K562 (cell line): ENCODE measurements at regions not wholly inside any gene's neighbourhood (a gene's known extent, or its start where the extent isn't known, plus 50 kb on each side); places are given as distances from the start of the nearest gene placed in this dataset.

Experiments
- ATAC-seq: fragments of 200-7000 bp; cut with Tn5 transposase; 3 replicates; pipeline ENCODE4 v1.9.1; 2020; ENCODE audit warnings: moderate library complexity
- BruUV-seq: library from RNA; stranded (reverse); fragments of 400-500 nt; replicated peaks from 2 replicates; lab custom pipeline; 2021; lab: Mats Ljungman, UMichigan
- CTCF ChIA-PET: fragments of 300-600 bp; formaldehyde crosslinking; extraction: SDS; loops from one replicate; lab custom pipeline; 2021; ENCODE audit warnings: low intra/inter-chr PET ratio; lab: Yijun Ruan, JAX
- POLR2A ChIA-PET: fragments of 300-600, 350-650 bp; sonication (Branson Sonifier 250); formaldehyde crosslinking; extraction: SDS; loops from one replicate; lab custom pipeline; 2021; ENCODE audit warnings: antibody characterized with exemption, inconsistent platforms; lab: Yijun Ruan, JAX
- DNase-seq, 4 experiments: peaks; one replicate each; pipeline versions ENCODE4 v3.0.0 to v3.0.0-alpha.2; 2011 to 2018; ENCODE audit warnings: low spot score in 3 of 4, mixed read lengths in 3 of 4; ENCODE audit errors: extremely low read depth in 1 of 4
- FAIRE-seq: peaks from 2 replicates; lab custom pipeline; 2011; peaks lifted over from hg19 to GRCh38; lab: Jason Lieb, UNC
- H2AFZ ChIP-seq: 2 replicates; pipeline ENCODE4 v1.6.0; 2011; ENCODE audit warnings: low read depth, low read length, control low read depth, inconsistent platforms
- H3K27ac ChIP-seq: fragments of 200-600 bp; 3 replicates; pipeline ENCODE4 v1.8.0; 2011; ENCODE audit warnings: low read depth, mild to moderate bottlenecking, control low read depth, inconsistent platforms, low read length, moderate library complexity, mixed read lengths; ENCODE audit errors: extremely low read depth
- H3K27me3 ChIP-seq, 2 experiments: fragments of 300-600 bp in 1 of 2; 2 replicates in 1 of 2; 3 replicates in 1 of 2; pipeline versions ENCODE4 v1.6.0 to v1.8.0; 2011; ENCODE audit warnings: inconsistent platforms in 2 of 2, low read length in 2 of 2, mild to moderate bottlenecking in 1 of 2, mixed read lengths in 1 of 2, moderate library complexity in 1 of 2; ENCODE audit not compliant: control insufficient read depth in 2 of 2, insufficient read depth in 2 of 2
- H3K36me3 ChIP-seq: fragments of 300-600 bp; 3 replicates; pipeline ENCODE4 v1.8.0; 2011; ENCODE audit warnings: mild to moderate bottlenecking, low read length, inconsistent platforms; ENCODE audit not compliant: control insufficient read depth, insufficient read depth
- H3K4me1 ChIP-seq, 2 experiments: fragments of 200-600 bp in 1 of 2; replicated peaks in 1 of 2; 2 replicates in 1 of 2; 3 replicates in 1 of 2; pipeline versions ENCODE4 v1.5.1 to v1.8.0; 2011; ENCODE audit warnings: inconsistent platforms in 2 of 2, low read length in 2 of 2, mild to moderate bottlenecking in 1 of 2, mixed read lengths in 1 of 2, moderate library complexity in 1 of 2; ENCODE audit not compliant: control insufficient read depth in 2 of 2, insufficient read depth in 2 of 2
- H3K4me2 ChIP-seq: 2 replicates; pipeline ENCODE4 v1.6.1; 2011; ENCODE audit warnings: low read length, control low read depth, inconsistent platforms, mixed read lengths; ENCODE audit not compliant: insufficient read depth
- H3K4me3 ChIP-seq: fragments of 200-600 bp; sonication (generic), shearing (Covaris generic); 2 replicates; pipeline ENCODE4 v1.5.1; 2016; ENCODE audit warnings: control low read depth, inconsistent platforms
- H3K79me2 ChIP-seq: fragments of 200-600 bp; 3 replicates; pipeline ENCODE4 v1.8.0; 2011; ENCODE audit warnings: low read length, inconsistent platforms; ENCODE audit not compliant: control insufficient read depth, insufficient read depth
- H3K9ac ChIP-seq, 2 experiments: 2 replicates each; pipeline versions ENCODE4 v1.6.0 to v1.6.1; 2011; ENCODE audit warnings: low read depth in 2 of 2, low read length in 2 of 2, control low read depth in 1 of 2, inconsistent platforms in 1 of 2, mild to moderate bottlenecking in 1 of 2, mixed read lengths in 1 of 2; ENCODE audit not compliant: insufficient read depth in 1 of 2
- H3K9me1 ChIP-seq: one replicate; pipeline ENCODE4 v1.6.0; 2011; ENCODE audit warnings: inconsistent platforms, mild to moderate bottlenecking, low read length, moderate library complexity; ENCODE audit not compliant: control insufficient read depth, insufficient read depth
- H3K9me3 ChIP-seq: replicated peaks from 2 replicates; pipeline ENCODE4 v1.5.1; 2011; ENCODE audit warnings: low read depth, low read length, inconsistent platforms; ENCODE audit not compliant: control insufficient read depth, insufficient read depth
- H4K20me1 ChIP-seq: replicated peaks from 2 replicates; pipeline ENCODE4 v1.6.1; 2011; ENCODE audit warnings: low read length, inconsistent platforms, mixed read lengths; ENCODE audit not compliant: control insufficient read depth, insufficient read depth
- C11orf30 ChIP-seq: fragments of 450-650 bp; IDR thresholded peaks from 2 replicates; pipeline ENCODE4 v1.6.1; 2016; ENCODE audit warnings: low read depth, mild to moderate bottlenecking
- HDAC8 ChIP-seq: fragments of 450-650 bp; IDR thresholded peaks from 2 replicates; pipeline ENCODE4 v1.6.1; 2016; ENCODE audit warnings: mild to moderate bottlenecking, missing genetic modification characterization, moderate library complexity, missing compliant biosample characterization
- MEF2D ChIP-seq: conservative IDR thresholded peaks from 2 replicates; pipeline ENCODE4 v1.6.1; 2016; ENCODE audit warnings: low read depth, missing genetic modification characterization, missing compliant biosample characterization
- NCOA2 ChIP-seq, 2 experiments: fragments of 450-650 bp; IDR thresholded peaks; 2 replicates each; pipeline ENCODE4 v1.6.1; 2018; ENCODE audit warnings: mild to moderate bottlenecking in 2 of 2, moderate library complexity in 1 of 2; ENCODE audit not compliant: partially characterized antibody in 2 of 2
- NR3C1 ChIP-seq: sonication (generic); formaldehyde crosslinking; IDR thresholded peaks from 2 replicates; pipeline ENCODE4 v1.8.1; 2022; ENCODE audit warnings: missing genetic modification reagents
- RBM25 ChIP-seq: fragments of 200-400 bp; formaldehyde crosslinking; IDR thresholded peaks from 2 replicates; pipeline ENCODE4 v1.6.1; 2018; ENCODE audit warnings: low read length, low read depth, moderate library complexity; ENCODE audit not compliant: severe bottlenecking
- TOE1 ChIP-seq, 2 experiments: fragments of 450-650 bp in 1 of 2; sonication (generic) in 1 of 2; formaldehyde crosslinking in 1 of 2; IDR thresholded peaks; 2 replicates each; pipeline versions ENCODE4 v1.7.1 to v1.8.0; 2016 to 2022; ENCODE audit warnings: borderline replicate concordance in 2 of 2, mild to moderate bottlenecking in 2 of 2, antibody characterized with exemption in 1 of 2, inconsistent platforms in 1 of 2, low read depth in 1 of 2, missing genetic modification reagents in 1 of 2, moderate library complexity in 1 of 2
- ZNF174 ChIP-seq: fragments of 250-450 bp; sonication (Bioruptor Pico); IDR thresholded peaks from 2 replicates; pipeline ENCODE4 v1.4.0; 2020; ENCODE audit warnings: mild to moderate bottlenecking
- ZNF347 ChIP-seq: fragments of 450-650 bp; formaldehyde crosslinking; IDR thresholded peaks from 2 replicates; pipeline ENCODE4 v1.4.0; 2020; ENCODE audit warnings: low read depth, mild to moderate bottlenecking, moderate library complexity
- WGBS: fragments of 100-300 bp; shearing (Covaris generic); methylation state at CpG from one replicate; pipeline ENCODE4 v1.1.6; 2016; ENCODE audit warnings: low coverage, mixed read lengths; ENCODE audit not compliant: insufficient coverage; ENCODE audit errors: missing lambda C conversion rate; 5-methylcytosine and 5-hydroxymethylcytosine counted together
- in situ Hi-C: fragments of 300-500 bp; cut with MboI; formaldehyde crosslinking; loops from 4 replicates; pipeline ENCODE4 v1.15.0; 2018; ENCODE audit warnings: inconsistent platforms, mixed read lengths
- intact Hi-C: fragments of 100-400 bp; cut with micrococcal nuclease; formaldehyde crosslinking; loops from 2 replicates; pipeline ENCODE4 v1.14.2; 2022

- peaks cover 1 to 4% of the 10 kb centered on the region in 2 experiments; a peak in 3 of 5 replicates for H3K27me3 ChIP-seq
- H4K20me1 ChIP-seq, result no peaks in the 10 kb centered on the region
- no peaks in the 10 kb centered on the region for H3K36me3 ChIP-seq
- no peak overlapping the region for H3K4me3 ChIP-seq
- in situ Hi-C loops, result no loop called here
- BruUV-seq, result no TSS peak
- H3K9ac ChIP-seq, result no peak overlapping the region
- no peaks in the 10 kb centered on the region for H3K79me2 ChIP-seq
- intact Hi-C loops, result no loop called here
- no peaks in the 10 kb centered on the region for H3K9me3 ChIP-seq
- TF ChIP-seq NR3C1 (no peak), HDAC8 (tag) (no peak), C11orf30 (no peak), NCOA2 (IDR thresholded peaks at IDR 0.05; ENCODE audit: partially characterized antibody in 2 of 2) (no peak), MEF2D (tag) (no peak), ZNF174 (no peak)
- no peak for ATAC-seq
- no peak for FAIRE-seq
- no peak overlapping the region for H2AFZ ChIP-seq
- ChIA-PET CTCF (interaction anchor here (0.8 kb wide), 1 partner anchor 99 kb away, joined by 3 read pairs; no protein-coding TSS in a partner anchor), POLR2A (no interaction called here)
- H3K27ac ChIP-seq, result no peak overlapping the region
- H3K9me1 ChIP-seq, result no peaks in the 10 kb centered on the region
- DNase-seq, result no peak
- no peak overlapping the region for H3K4me2 ChIP-seq
- 2% methylated on average over 2 of the region's 2 CpGs for WGBS
- no peaks in the 10 kb centered on the region for H3K4me1 ChIP-seq
Measured at GRCh38 chr7:142533920-142534319, 215.4 kb upstream of the PRSS1 start.

GRCh38 chr7:142529591-142529990, 219.7 kb upstream of the PRSS1 start:
- H3K9ac ChIP-seq, result no peak overlapping the region
- H3K4me3 ChIP-seq, result no peak overlapping the region

More at GRCh38 chr7:142529591-142529990, 219.7 kb upstream of the PRSS1 start:
- no peaks in the 10 kb centered on the region for H3K36me3 ChIP-seq
- H3K27ac ChIP-seq, result no peak overlapping the region
- no peak for FAIRE-seq
- intact Hi-C loops (no loop called here), in situ Hi-C loops (no loop called here)
- DNase-seq, result no peak
- POLR2A ChIA-PET, result no interaction called here
- no peaks in the 10 kb centered on the region for H3K9me1 ChIP-seq
- CTCF ChIA-PET, result no interaction called here
- no peaks in the 10 kb centered on the region for H3K4me1 ChIP-seq
- peaks cover 8 to 9% of the 10 kb centered on the region in 2 experiments; a peak in 4 of 5 replicates for H3K27me3 ChIP-seq
- no TSS peak for BruUV-seq
- no peak overlapping the region for H2AFZ ChIP-seq
- no peak overlapping the region for H3K4me2 ChIP-seq
- TF ChIP-seq TOE1 (IDR thresholded peaks at IDR 0.05; ENCODE audit: borderline replicate concordance) (no peak), TOE1 (CRISPR knock-in tag; IDR thresholded peaks at IDR 0.05; ENCODE audit: borderline replicate concordance, low read depth) (no peak), RBM25 (no peak), ZNF347 (CRISPR knock-in tag) (no peak)
- TF ChIP-seq, all 486 proteins: peak for 0
- Histone ChIP-seq H4K20me1 (no peaks in the 10 kb centered on the region), H3K79me2 (no peaks in the 10 kb centered on the region), H3K9me3 (no peaks in the 10 kb centered on the region)
- no peak for ATAC-seq
- WGBS, result 0% methylated on average over 4 of the region's 4 CpGs
